NB4 (cell line): ENCODE measurements at regions not wholly inside any gene's neighbourhood (a gene's known extent, or its start where the extent isn't known, plus 50 kb on each side); places are given as distances from the start of the nearest gene placed in this dataset.

Experiments
- DNase-seq: peaks from one replicate; pipeline ENCODE4 v3.0.0; 2010; ENCODE audit warnings: low read depth
- H3K4me3 ChIP-seq: one replicate; pipeline ENCODE4 v1.5.1; 2011; ENCODE audit warnings: mild to moderate bottlenecking, low read depth, low read length, moderate library complexity
- CTCF ChIP-seq: IDR thresholded peaks from one replicate; pipeline ENCODE4 v1.5.1; 2012; ENCODE audit warnings: low read depth, low read length
- MAX ChIP-seq: IDR thresholded peaks from 2 replicates; pipeline ENCODE4 v1.6.1; 2011; ENCODE audit warnings: low read depth, low read length
- MYC ChIP-seq: IDR thresholded peaks from 2 replicates; pipeline ENCODE4 v1.6.1; 2011; ENCODE audit warnings: low read depth, low read length
- POLR2A ChIP-seq: IDR thresholded peaks from 2 replicates; pipeline ENCODE4 v1.6.1; 2011; ENCODE audit warnings: mild to moderate bottlenecking; ENCODE audit not compliant: insufficient read length; ENCODE audit errors: extremely low read depth

- TF ChIP-seq MYC (no peak), CTCF (no peak), MAX (no peak), POLR2A (no peak)
These were observed 511.9 kb downstream of the GBE1 start for GRCh38 chr3:81249540-81250029.

GRCh38 chr3:81245501-81245900, 515.9 kb downstream of the GBE1 start:
- TF ChIP-seq MYC, result no peak
- no peak for TF ChIP-seq POLR2A
- TF ChIP-seq MAX, result no peak
- no peak for TF ChIP-seq CTCF
- no peak overlapping the region for H3K4me3 ChIP-seq
- DNase-seq, result no peak

More at GRCh38 chr3:81249540-81250029, 511.9 kb downstream of the GBE1 start:
- H3K4me3 ChIP-seq, result no peak overlapping the region
- DNase-seq, result no peak

- no peak overlapping the region for H3K4me3 ChIP-seq
- no peak for TF ChIP-seq MAX
- no peak for TF ChIP-seq CTCF
- no peak for TF ChIP-seq POLR2A
- no peak for TF ChIP-seq MYC
- DNase-seq, result no peak
These were observed 516.4 kb downstream of the GBE1 start for GRCh38 chr3:81245043-81245442.

GRCh38 chr3:81244231-81244630, 517.2 kb downstream of the GBE1 start:
- TF ChIP-seq MAX (no peak), POLR2A (no peak), MYC (no peak), CTCF (no peak)
- no peak overlapping the region for H3K4me3 ChIP-seq
- no peak for DNase-seq

- H3K4me3 ChIP-seq, result no peak overlapping the region
These were observed 518.6 kb downstream of the GBE1 start for GRCh38 chr3:81242871-81243270.

More at GRCh38 chr3:81242871-81243270, 518.6 kb downstream of the GBE1 start:
- TF ChIP-seq MYC, result no peak
- peak; percentile 27 for TF ChIP-seq CTCF
- no peak for TF ChIP-seq MAX
- DNase-seq, result peak; percentile 19
